ENCODE measurements at regions not wholly inside any gene's neighbourhood (a gene's known extent, or its start where the extent isn't known, plus 50 kb on each side); places are given as distances from the start of the nearest gene placed in this dataset.

DNA sequence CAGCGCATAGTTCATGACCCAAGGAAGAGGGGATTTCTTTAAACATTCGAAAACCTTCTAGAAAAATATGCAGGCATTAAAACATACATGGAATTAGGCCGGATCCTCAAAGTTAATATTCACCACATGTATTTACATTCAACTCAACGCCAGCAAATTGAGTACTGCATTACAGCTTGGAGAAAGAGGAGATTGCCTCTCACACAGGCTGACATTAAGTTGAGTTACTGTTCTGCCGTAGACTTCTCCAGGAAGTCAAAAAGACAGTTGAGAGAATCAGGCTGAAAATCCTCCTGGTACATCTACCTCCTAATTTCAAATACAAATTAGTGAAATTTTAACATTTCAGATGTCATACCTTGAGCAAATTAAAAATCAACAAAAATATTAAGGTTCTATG, 195.7 kb downstream of the URI1 start:
- TF ChIP-seq POLR2A (IDR thresholded peaks at IDR 0.05) (no peak), POLR2AphosphoS5 (IDR thresholded peaks at IDR 0.05) (no peak)
- TF ChIP-seq, protein P1, sequence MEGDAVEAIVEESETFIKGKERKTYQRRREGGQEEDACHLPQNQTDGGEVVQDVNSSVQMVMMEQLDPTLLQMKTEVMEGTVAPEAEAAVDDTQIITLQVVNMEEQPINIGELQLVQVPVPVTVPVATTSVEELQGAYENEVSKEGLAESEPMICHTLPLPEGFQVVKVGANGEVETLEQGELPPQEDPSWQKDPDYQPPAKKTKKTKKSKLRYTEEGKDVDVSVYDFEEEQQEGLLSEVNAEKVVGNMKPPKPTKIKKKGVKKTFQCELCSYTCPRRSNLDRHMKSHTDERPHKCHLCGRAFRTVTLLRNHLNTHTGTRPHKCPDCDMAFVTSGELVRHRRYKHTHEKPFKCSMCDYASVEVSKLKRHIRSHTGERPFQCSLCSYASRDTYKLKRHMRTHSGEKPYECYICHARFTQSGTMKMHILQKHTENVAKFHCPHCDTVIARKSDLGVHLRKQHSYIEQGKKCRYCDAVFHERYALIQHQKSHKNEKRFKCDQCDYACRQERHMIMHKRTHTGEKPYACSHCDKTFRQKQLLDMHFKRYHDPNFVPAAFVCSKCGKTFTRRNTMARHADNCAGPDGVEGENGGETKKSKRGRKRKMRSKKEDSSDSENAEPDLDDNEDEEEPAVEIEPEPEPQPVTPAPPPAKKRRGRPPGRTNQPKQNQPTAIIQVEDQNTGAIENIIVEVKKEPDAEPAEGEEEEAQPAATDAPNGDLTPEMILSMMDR (IDR thresholded peaks at IDR 0.05 in 8 of 11, conservative IDR thresholded peaks at IDR 0.05 in 3 of 11), result no peak
